Astrocyte of the cerebellum (primary cell): ENCODE measurements at regions not wholly inside any gene's neighbourhood (a gene's known extent, or its start where the extent isn't known, plus 50 kb on each side); places are given as distances from the start of the nearest gene placed in this dataset.

Source experiments
- DNase-seq: peaks from one replicate; pipeline ENCODE4 v3.0.0-alpha.2; 2011; ENCODE audit warnings: low read depth
- H3K4me3 ChIP-seq: 2 replicates; pipeline ENCODE4 v1.5.1; 2011; ENCODE audit warnings: mild to moderate bottlenecking, low read depth, low read length, moderate library complexity
- in situ Hi-C: cut with HindIII; loops from 2 replicates; pipeline ENCODE4 v1.10.0; 2017; ENCODE audit warnings: low sequenced_read_pairs
- TF ChIP-seq, protein P1 (sequence below): IDR thresholded peaks from 2 replicates; pipeline ENCODE4 v1.5.1; 2012; ENCODE audit warnings: low read length, low read depth, moderate library complexity, mild to moderate bottlenecking; ENCODE audit errors: missing control alignments

DNA sequence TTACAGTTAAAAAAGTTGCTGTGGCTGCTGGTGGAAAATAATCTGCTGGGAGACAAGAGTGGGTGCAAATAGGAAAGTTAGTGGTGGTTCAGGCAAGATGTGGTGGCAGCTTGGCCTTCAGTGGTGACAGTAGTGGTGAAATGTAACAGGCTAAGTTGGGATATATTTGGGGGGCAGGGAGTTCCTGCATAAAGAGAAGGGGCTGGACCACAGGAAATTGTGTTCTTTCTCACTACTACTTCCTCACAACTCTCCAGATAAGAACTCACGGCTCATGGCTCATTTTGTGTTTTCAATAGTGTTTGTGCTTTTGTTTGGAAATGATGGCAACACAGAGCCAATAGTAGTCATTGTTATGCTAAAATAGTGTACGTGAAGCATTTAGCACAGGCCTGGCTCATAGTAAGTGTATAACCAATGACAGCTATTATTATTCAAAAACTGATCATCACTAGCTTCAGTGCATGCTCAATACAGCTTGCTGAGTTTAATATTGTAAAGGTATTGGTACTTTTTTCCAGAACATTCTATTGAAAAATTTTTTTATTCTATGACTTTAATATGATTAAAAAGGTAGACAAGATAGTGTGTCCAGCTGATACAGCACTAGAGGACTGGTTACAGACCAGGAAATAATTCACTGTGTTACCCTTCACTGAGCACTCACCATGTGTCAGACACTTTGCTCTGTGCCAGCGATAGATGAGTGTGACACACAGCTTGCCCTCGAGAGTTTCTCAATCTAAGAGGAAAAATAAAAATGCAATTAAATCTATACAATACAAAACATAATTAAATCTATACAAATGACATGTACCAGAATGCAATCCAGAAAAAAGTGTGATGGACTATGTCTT lies 209.8 kb downstream of the POU4F1 start:
- no peak overlapping the region for H3K4me3 ChIP-seq
- TF ChIP-seq, protein P1, sequence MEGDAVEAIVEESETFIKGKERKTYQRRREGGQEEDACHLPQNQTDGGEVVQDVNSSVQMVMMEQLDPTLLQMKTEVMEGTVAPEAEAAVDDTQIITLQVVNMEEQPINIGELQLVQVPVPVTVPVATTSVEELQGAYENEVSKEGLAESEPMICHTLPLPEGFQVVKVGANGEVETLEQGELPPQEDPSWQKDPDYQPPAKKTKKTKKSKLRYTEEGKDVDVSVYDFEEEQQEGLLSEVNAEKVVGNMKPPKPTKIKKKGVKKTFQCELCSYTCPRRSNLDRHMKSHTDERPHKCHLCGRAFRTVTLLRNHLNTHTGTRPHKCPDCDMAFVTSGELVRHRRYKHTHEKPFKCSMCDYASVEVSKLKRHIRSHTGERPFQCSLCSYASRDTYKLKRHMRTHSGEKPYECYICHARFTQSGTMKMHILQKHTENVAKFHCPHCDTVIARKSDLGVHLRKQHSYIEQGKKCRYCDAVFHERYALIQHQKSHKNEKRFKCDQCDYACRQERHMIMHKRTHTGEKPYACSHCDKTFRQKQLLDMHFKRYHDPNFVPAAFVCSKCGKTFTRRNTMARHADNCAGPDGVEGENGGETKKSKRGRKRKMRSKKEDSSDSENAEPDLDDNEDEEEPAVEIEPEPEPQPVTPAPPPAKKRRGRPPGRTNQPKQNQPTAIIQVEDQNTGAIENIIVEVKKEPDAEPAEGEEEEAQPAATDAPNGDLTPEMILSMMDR = no peak
- in situ Hi-C loops = no loop called here
- no peak for DNase-seq

DNA sequence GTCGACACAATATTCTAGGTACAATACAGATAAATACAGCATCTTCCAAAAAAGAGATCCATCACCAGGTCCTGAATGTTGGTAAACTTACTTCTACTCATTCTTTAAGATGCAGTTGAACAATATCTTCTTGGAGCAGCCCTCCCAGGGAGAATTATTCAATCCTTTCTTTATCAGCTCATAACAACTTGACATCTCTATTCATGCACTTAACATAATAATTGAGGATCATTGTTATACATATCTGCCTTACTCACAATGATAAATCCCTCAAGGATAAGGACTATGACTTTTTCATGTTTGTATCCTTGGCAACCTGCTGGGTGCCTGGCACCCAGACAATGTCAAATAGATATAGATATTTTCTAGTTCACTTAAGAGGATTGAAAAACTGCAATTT lies 219.5 kb downstream of the POU4F1 start:
- no peak for DNase-seq

DNA sequence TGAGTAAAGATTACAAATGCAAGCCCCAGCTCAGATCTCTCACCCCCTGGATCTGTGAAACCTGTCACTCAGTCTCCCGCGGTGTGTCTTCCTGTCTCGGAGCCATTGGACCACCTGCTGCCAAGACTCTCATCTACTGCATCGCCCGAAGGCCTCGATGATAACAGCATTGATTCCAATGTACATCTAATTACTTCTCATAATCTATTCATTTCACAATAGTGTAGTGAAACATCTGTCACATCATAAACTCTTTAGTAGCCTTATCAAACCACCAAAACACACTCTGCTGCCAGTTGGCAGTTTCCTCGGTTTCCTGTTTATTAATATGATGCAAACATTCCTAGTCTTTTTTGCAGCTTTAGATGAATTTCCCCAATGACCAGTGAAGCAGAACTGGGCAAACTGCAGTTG lies 220.3 kb downstream of the POU4F1 start:
- TF ChIP-seq, protein P1 = no peak
- no peak for DNase-seq
- in situ Hi-C loops = no loop called here
- no peak overlapping the region for H3K4me3 ChIP-seq

More for the DNA sequence above, 219.5 kb downstream of the POU4F1 start:
- no peak overlapping the region for H3K4me3 ChIP-seq
- in situ Hi-C loops = no loop called here
- TF ChIP-seq, protein P1 = no peak

DNA sequence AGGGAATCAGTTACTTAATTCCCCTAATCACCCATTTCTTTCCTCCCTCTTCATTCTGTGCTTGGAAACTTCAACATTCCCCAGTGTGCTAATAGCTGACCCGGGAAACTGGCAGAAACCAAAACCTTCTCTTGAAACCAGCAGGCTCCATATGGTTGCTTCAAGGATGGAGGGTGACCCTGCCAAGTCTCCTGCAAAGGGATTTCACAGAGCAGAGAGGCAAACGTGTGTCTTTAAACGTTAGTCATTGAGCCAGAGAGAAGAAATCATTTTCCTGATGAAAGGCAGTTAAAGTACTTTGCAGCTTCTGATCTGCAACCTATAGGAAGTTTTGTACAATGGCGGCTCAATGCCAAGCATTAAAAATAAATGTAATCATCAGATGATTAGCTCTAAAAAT lies 220.9 kb downstream of the POU4F1 start:
- in situ Hi-C loops = no loop called here
- H3K4me3 ChIP-seq = no peak overlapping the region
- no peak for DNase-seq
- TF ChIP-seq, protein P1 = no peak

DNA sequence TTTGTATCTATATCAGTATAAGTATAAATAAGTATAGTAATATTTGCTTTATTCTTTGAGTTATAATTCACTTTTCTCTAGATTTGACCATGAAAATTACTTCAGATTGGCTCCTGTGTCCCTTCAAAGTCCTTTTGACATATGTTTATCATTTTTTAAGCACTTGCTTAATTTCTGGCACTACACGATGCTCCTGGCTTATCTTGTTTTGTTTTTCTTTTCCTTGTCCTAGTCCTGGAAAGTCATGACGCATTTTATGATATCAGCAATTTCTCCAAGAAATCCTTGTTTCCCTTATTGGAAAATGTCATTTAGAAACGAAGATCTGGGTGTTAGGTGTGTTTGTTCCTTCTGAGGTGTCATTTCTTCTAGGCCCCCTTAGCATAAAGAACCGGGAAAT lies 226.5 kb downstream of the POU4F1 start:
- DNase-seq = no peak
- no peak overlapping the region for H3K4me3 ChIP-seq
- in situ Hi-C loops = no loop called here
- TF ChIP-seq, protein P1 = no peak

DNA sequence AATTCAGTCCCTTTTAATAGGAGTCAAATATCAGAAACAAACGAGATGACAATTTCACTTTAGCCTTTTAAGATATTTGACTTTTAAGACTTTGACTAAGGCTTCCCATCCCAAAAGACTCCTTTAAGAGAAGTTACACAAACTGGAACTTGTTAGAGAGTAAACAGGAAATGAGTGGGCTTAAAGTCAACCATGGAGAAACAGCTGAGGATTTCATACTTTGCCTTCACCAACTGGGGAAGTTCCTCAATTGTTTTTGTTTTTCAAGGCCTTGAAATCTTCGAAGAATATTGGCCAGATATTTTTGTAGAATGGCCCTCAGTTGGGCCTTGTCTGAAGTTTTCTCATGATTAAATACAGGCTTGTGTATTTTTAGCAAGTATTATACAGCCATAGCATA lies 227.3 kb downstream of the POU4F1 start:
- H3K4me3 ChIP-seq = no peak overlapping the region
- TF ChIP-seq, protein P1 = no peak
- no peak for DNase-seq
- in situ Hi-C loops = no loop called here
